Gastroesophageal sphincter (tissue), 4 donors: ENCODE measurements at regions not wholly inside any gene's neighbourhood (a gene's known extent, or its start where the extent isn't known, plus 50 kb on each side); places are given as distances from the start of the nearest gene placed in this dataset.

Source experiments
- ATAC-seq: fragments of 150-250 bp; one replicate; pipeline ENCODE4 v1.9.1; 2016; ENCODE audit warnings: mild to moderate bottlenecking, moderate library complexity
- H3K27ac ChIP-seq, 4 donors: fragments of 200-600 bp; sonication (generic) in 3 of 4; 1 replicate in 3 of 4; 2 replicates in 1 of 4; pipeline ENCODE4 v1.5.1; 2016 to 2019
- H3K27me3 ChIP-seq: fragments of 200-600 bp; sonication (generic); one replicate; pipeline ENCODE4 v1.5.1; 2019
- H3K36me3 ChIP-seq, 2 donors: fragments of 200-600 bp; sonication (generic); one replicate each; pipeline ENCODE4 v1.5.1; 2019; ENCODE audit warnings: control low read depth in 1 of 2
- H3K4me1 ChIP-seq, 3 donors: fragments of 200-600 bp; sonication (generic); 1 replicate in 2 of 3; 2 replicates in 1 of 3; pipeline ENCODE4 v1.5.1; 2016 to 2019; ENCODE audit warnings: control low read depth in 2 of 3
- H3K4me3 ChIP-seq, 2 donors: fragments of 200-600 bp; sonication (generic); one replicate each; pipeline ENCODE4 v1.5.1; 2019; ENCODE audit warnings: mild to moderate bottlenecking in 1 of 2, moderate library complexity in 1 of 2
- H3K9me3 ChIP-seq, 3 donors: fragments of 200-600 bp; sonication (generic); one replicate each; pipeline ENCODE4 v1.5.1; 2017 to 2019; ENCODE audit warnings: control low read depth in 2 of 3
- CTCF ChIP-seq, 4 experiments: fragments of 200-600 bp in 2 of 4; fragments of 450-650 bp in 2 of 4; sonication (generic) in 1 of 4; IDR thresholded peaks; one replicate each; pipeline ENCODE4 v1.5.1; 2017 to 2019; ENCODE audit warnings: antibody characterized with exemption in 4 of 4, mild to moderate bottlenecking in 2 of 4, moderate library complexity in 2 of 4
- EP300 ChIP-seq: sonication (generic); formaldehyde crosslinking; IDR thresholded peaks from one replicate; pipeline ENCODE4 v1.6.1; 2017; ENCODE audit warnings: antibody characterized with exemption, mild to moderate bottlenecking
- POLR2A ChIP-seq, 2 donors: fragments of 450-650 bp; IDR thresholded peaks; one replicate each; pipeline ENCODE4 v1.6.1; 2017; ENCODE audit warnings: antibody characterized with exemption in 2 of 2, mild to moderate bottlenecking in 2 of 2, moderate library complexity in 1 of 2
- POLR2AphosphoS5 ChIP-seq: sonication (generic); formaldehyde crosslinking; IDR thresholded peaks from one replicate; pipeline ENCODE4 v1.6.1; 2017; ENCODE audit warnings: antibody characterized with exemption
- WGBS, 2 donors: methylation state at CpG; one replicate each; pipeline ENCODE4 v1.1.5; 2018; ENCODE audit warnings: low coverage in 1 of 2; 5-methylcytosine and 5-hydroxymethylcytosine counted together

DNA sequence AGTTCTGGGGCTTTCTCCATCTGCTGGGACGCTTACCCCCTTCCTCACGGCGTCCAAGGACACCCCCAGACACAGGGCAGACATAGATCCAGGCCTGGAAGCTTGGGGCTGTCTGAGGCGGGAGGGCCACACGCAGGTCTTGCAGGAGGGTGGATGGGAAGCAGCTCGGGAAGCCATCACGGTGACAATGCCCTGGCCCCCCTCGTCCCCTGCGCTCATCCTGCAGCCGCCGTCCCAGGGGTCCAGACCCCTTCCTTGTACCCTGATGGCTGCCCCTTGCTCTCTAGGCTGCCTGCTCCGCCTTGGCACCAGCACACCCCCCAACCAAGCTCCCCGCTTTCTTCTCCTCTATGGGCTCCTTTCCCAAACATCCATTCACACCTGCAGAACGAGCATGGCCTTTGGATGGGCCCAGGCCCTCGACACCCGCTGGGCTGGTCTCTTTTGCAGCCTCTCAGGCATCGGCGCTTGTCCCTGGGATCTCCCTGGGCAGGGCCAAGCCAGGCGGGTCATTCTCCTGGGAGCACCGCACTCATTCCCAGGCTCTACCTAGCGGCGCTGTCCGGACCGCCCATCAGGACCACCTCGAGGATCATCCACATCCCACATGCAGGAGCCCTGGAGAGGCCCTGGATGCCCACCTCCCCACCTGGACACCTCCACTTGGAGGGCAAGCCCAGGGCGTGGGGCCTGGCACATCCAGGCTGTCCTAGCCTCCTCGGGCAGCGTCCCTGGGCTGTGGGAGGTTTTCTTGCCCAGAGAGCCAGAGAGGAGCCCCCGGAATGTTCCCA lies 274.9 kb downstream of the NDUFA10 start:
- H3K4me3 ChIP-seq = no peak overlapping the region
- no peaks in the 10 kb centered on the region for H3K9me3 ChIP-seq
- peaks cover 0 to 14% (median 5%) of the 10 kb centered on the region in 3 donors for H3K4me1 ChIP-seq
- TF ChIP-seq POLR2AphosphoS5 = no peak
- no peak for TF ChIP-seq CTCF (IDR thresholded peaks at IDR 0.05)
- no peak for TF ChIP-seq POLR2A (IDR thresholded peaks at IDR 0.05)
- TF ChIP-seq EP300 = no peak
- no peaks in the 10 kb centered on the region for H3K36me3 ChIP-seq
- 89 to 100% methylated on average over 1 to 13 of the region's 29 CpGs for WGBS, 2 donors
- H3K27ac ChIP-seq = no peak overlapping the region
- no peak for ATAC-seq
- no peaks in the 10 kb centered on the region for H3K27me3 ChIP-seq

DNA sequence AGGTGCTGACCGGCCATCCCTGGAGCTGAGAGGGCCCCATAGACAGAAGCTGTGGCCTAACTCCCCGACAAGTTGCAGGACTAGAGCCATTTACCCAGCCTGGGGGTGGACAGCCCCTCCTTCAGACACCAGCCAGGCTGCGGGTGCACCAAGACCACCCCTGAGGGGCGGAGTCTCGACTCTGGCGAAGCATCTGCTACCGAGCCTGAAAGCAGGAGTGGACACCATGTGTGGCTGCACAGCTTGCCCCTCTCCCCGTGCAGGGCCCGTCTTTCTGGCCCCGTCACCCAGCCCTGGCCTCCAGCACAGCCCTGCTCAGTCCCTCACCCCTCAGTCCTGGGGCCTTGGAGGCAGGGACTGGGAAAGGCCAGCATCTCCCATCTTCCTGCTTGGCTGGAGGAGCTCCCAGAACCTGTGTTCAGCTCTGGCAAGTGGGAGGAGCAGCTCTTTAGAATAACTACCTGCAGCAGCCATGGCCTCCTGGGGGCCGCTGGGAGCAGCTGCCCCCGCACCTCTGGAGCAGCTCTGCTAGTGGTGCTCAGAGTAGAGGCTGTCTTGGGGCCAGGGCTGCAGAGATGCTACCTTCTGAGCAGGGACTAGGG lies 275.8 kb downstream of the NDUFA10 start:
- WGBS, 2 donors = 62% methylated on average over 3 of the region's 12 CpGs; no CpG with 5 or more reads in 1 of the 2 donors
- TF ChIP-seq POLR2A (IDR thresholded peaks at IDR 0.05) = no peak
- TF ChIP-seq CTCF (IDR thresholded peaks at IDR 0.05) = no peak
- no peak for TF ChIP-seq POLR2AphosphoS5
- no peak for TF ChIP-seq EP300
- H3K27me3 ChIP-seq = no peaks in the 10 kb centered on the region
- H3K9me3 ChIP-seq = no peaks in the 10 kb centered on the region
- peaks cover 0 to 14% (median 5%) of the 10 kb centered on the region in 3 donors for H3K4me1 ChIP-seq
- no peak overlapping the region for H3K27ac ChIP-seq
- H3K36me3 ChIP-seq = no peaks in the 10 kb centered on the region
- H3K4me3 ChIP-seq = no peak overlapping the region
- no peak for ATAC-seq

DNA sequence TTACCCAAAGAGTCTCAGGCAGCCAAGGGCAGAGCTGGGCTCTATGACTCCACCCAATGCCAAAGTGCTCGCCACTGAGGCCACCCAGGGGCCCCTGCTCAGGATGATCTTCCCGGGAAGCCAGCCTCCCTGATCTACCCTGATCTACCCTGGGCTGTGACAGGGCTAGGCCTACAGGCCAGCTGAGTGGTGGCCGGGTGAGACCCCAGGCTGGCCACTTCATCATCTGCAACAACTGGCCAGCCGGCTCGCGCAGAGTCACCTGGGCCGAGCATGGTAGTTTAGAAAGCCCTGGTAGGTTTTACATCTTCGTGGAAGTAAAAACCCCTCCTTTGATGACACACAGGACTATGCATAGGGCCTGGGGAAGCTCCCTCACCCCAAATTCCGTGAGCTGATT lies 276.3 kb downstream of the NDUFA10 start:
- Histone ChIP-seq H3K27me3 (no peaks in the 10 kb centered on the region), H3K4me1 (peaks cover 0 to 14% (median 5%) of the 10 kb centered on the region in 3 donors), H3K9me3 (no peaks in the 10 kb centered on the region), H3K36me3 (no peaks in the 10 kb centered on the region), H3K4me3 (no peak overlapping the region), H3K27ac (no peak overlapping the region)
- TF ChIP-seq CTCF (IDR thresholded peaks at IDR 0.05) (no peak), POLR2A (IDR thresholded peaks at IDR 0.05) (no peak)
- WGBS, 2 donors = no CpG with 5 or more reads among the region's 9 CpGs
- no peak for ATAC-seq

GRCh38 chr2:239747771-239748170 lies 277.4 kb downstream of the NDUFA10 start:
- ATAC-seq = no peak
- no peaks in the 10 kb centered on the region for H3K27me3 ChIP-seq
- H3K4me3 ChIP-seq = no peak overlapping the region
- WGBS, 2 donors = 82 to 100% methylated on average over 2 to 3 of the region's 5 CpGs
- peaks cover 0 to 14% (median 5%) of the 10 kb centered on the region in 3 donors for H3K4me1 ChIP-seq
- no peak for TF ChIP-seq EP300
- no peak for TF ChIP-seq POLR2AphosphoS5
- no peak for TF ChIP-seq CTCF (IDR thresholded peaks at IDR 0.05)
- TF ChIP-seq POLR2A (IDR thresholded peaks at IDR 0.05) = no peak
- H3K36me3 ChIP-seq = no peaks in the 10 kb centered on the region
- H3K9me3 ChIP-seq = no peaks in the 10 kb centered on the region
- no peak overlapping the region for H3K27ac ChIP-seq

DNA sequence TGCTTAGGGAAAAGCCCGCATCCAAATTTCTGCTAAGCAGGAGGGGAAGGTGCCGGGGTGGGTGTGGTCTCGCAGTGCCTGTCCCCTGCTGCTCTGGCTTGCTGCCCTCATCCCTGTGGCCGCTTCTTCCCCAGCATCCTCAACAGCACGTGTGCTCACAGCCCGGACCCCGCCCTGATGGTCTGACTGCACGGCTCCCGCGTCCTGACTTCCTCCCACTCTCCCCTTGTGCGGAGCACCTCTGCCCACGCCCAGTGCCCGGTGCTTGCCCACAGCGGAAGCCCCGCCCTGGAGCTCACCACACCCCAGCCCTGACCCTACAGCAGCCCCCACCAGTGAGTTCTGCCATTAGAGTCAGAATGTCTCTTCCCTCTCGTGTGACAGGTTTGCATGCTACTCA lies 277.9 kb downstream of the NDUFA10 start:
- no peak overlapping the region for H3K27ac ChIP-seq
- H3K9me3 ChIP-seq = no peaks in the 10 kb centered on the region
- no peak overlapping the region for H3K4me3 ChIP-seq
- 83 to 100% methylated on average over 2 to 7 of the region's 16 CpGs for WGBS, 2 donors
- H3K36me3 ChIP-seq = no peaks in the 10 kb centered on the region
- TF ChIP-seq POLR2AphosphoS5 = no peak
- TF ChIP-seq EP300 = no peak
- TF ChIP-seq CTCF (IDR thresholded peaks at IDR 0.05) = no peak
- no peaks in the 10 kb centered on the region for H3K27me3 ChIP-seq
- ATAC-seq = no peak
- peaks cover 0 to 11% (median 5%) of the 10 kb centered on the region in 3 donors for H3K4me1 ChIP-seq
